HepG2 (cell line): ENCODE measurements at regions not wholly inside any gene's neighbourhood (a gene's known extent, or its start where the extent isn't known, plus 50 kb on each side); places are given as distances from the start of the nearest gene placed in this dataset.

ENCODE experiments used
- ARHGAP35 ChIP-seq: sonication (generic); formaldehyde crosslinking; IDR thresholded peaks from 2 replicates; pipeline ENCODE4 v1.9.0; 2022; ENCODE audit warnings: mild to moderate bottlenecking, inconsistent platforms, moderate library complexity, missing genetic modification reagents, borderline replicate concordance
- BRCA1 ChIP-seq: sonication (generic); formaldehyde crosslinking; IDR thresholded peaks from 2 replicates; pipeline ENCODE4 v1.4.0; 2020; ENCODE audit warnings: missing genetic modification reagents
- CBX2 ChIP-seq, 2 experiments: fragments of 200-600 bp in 1 of 2; sonication (generic); formaldehyde crosslinking in 1 of 2; IDR thresholded peaks; 2 replicates each; pipeline versions ENCODE4 v1.7.0 to v1.8.1; 2018 to 2022; ENCODE audit warnings: low read depth in 2 of 2, low read length in 1 of 2, mild to moderate bottlenecking in 1 of 2, missing genetic modification reagents in 1 of 2
- CHCHD3 ChIP-seq: sonication (generic); formaldehyde crosslinking; IDR thresholded peaks from 2 replicates; pipeline ENCODE4 v1.8.0; 2022; ENCODE audit warnings: mild to moderate bottlenecking, missing genetic modification reagents, moderate library complexity
- FOXK1 ChIP-seq: sonication (generic); formaldehyde crosslinking; IDR thresholded peaks from 2 replicates; pipeline ENCODE4 v1.4.0; 2020; ENCODE audit warnings: low read depth, missing genetic modification reagents, borderline replicate concordance
- JUND ChIP-seq: sonication (generic); formaldehyde crosslinking; IDR thresholded peaks from 2 replicates; pipeline ENCODE4 v1.8.0; 2022; ENCODE audit warnings: mild to moderate bottlenecking, missing genetic modification reagents
- KDM2A ChIP-seq: sonication (generic); formaldehyde crosslinking; IDR thresholded peaks from 2 replicates; pipeline ENCODE4 v1.4.0; 2020; ENCODE audit warnings: low read depth, missing genetic modification reagents, borderline replicate concordance
- MIER3 ChIP-seq: IDR thresholded peaks from 2 replicates; pipeline ENCODE4 v1.6.1; 2016; ENCODE audit warnings: missing compliant biosample characterization, borderline replicate concordance
- PRMT3 ChIP-seq: sonication (generic); formaldehyde crosslinking; IDR thresholded peaks from 2 replicates; pipeline ENCODE4 v1.8.1; 2022; ENCODE audit warnings: low read depth, mild to moderate bottlenecking, moderate library complexity, missing genetic modification reagents, borderline replicate concordance
- YEATS2 ChIP-seq: sonication (generic); formaldehyde crosslinking; IDR thresholded peaks from 2 replicates; pipeline ENCODE4 v1.4.0; 2020; ENCODE audit warnings: missing genetic modification reagents, borderline replicate concordance
- ZBTB1 ChIP-seq: sonication (generic); formaldehyde crosslinking; IDR thresholded peaks from 2 replicates; pipeline ENCODE4 v1.4.0; 2020; ENCODE audit warnings: missing genetic modification reagents, borderline replicate concordance
- ZNF432 ChIP-seq: sonication (generic); formaldehyde crosslinking; IDR thresholded peaks from 2 replicates; pipeline ENCODE4 v1.5.0; 2020; ENCODE audit warnings: missing genetic modification reagents, mild to moderate bottlenecking, borderline replicate concordance
- ZNF501 ChIP-seq: sonication (generic); formaldehyde crosslinking; IDR thresholded peaks from 2 replicates; pipeline ENCODE4 v1.5.1; 2020; ENCODE audit warnings: mild to moderate bottlenecking, moderate library complexity, missing genetic modification reagents
- ZNF572 ChIP-seq: sonication (generic); formaldehyde crosslinking; IDR thresholded peaks from 2 replicates; pipeline ENCODE4 v1.5.1; 2020; ENCODE audit warnings: mild to moderate bottlenecking, missing genetic modification reagents
- ZNF720 ChIP-seq: sonication (generic); formaldehyde crosslinking; IDR thresholded peaks from 2 replicates; pipeline ENCODE4 v1.4.0; 2020; ENCODE audit warnings: missing genetic modification reagents
- ZNF792 ChIP-seq: IDR thresholded peaks from 2 replicates; pipeline ENCODE4 v1.6.1; 2016
- TF ChIP-seq, protein P1 (sequence below): IDR thresholded peaks from 2 replicates; pipeline ENCODE4 v1.6.1; 2012; ENCODE audit warnings: inconsistent platforms
- TF ChIP-seq, protein P2 (sequence below): IDR thresholded peaks from 2 replicates; pipeline ENCODE4 v1.6.1; 2016; ENCODE audit warnings: control low read depth
- TF ChIP-seq, protein P3 (sequence below), 2 experiments: sonication (generic) in 1 of 2; formaldehyde crosslinking in 1 of 2; IDR thresholded peaks; 2 replicates each; pipeline versions ENCODE4 v1.6.1 to v1.9.0; 2014 to 2022; ENCODE audit warnings: antibody characterized with exemption in 1 of 2, borderline replicate concordance in 1 of 2, inconsistent platforms in 1 of 2, low read depth in 1 of 2, missing genetic modification reagents in 1 of 2
- TF ChIP-seq, protein P4 (sequence below): sonication (generic); formaldehyde crosslinking; IDR thresholded peaks from 2 replicates; pipeline ENCODE4 v1.8.1; 2022; ENCODE audit warnings: low read depth, mild to moderate bottlenecking, missing genetic modification reagents

DNA sequence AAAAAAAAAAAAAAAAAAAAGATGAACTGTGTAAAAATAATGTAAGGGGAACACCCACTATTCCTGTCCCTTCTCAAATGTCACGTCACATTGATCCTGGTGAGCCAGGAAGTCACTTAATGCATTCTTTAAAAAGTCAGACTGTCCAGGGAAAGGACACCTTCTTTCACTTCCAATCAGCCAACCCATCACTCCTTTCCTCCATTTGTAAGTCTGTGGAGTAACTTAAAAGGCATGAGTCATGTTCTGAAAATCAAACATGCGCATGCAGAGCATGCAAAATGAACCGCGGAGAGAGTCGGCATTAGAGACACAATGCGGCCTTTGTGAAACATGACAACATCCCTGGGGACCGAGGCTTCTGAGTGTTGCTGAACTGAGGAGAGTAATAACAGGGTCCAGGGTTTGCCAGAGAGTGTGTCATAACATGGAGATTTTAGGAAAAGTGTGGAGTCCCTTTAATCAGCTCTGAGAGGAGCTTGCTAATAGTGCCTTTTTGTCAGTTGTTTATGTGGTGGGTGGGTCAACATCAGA lies 77.6 kb upstream of the SEMA6A start (continued):
- TF ChIP-seq PRMT3 (CRISPR knock-in tag) (no peak), MIER3 (peak; percentile 42; the same call in 1 of the 2 replicates), ZNF432 (CRISPR knock-in tag) (no peak), ZNF501 (CRISPR knock-in tag) (no peak), BRCA1 (CRISPR knock-in tag) (no peak), ZNF792 (CRISPR knock-in tag) (peak; percentile 25; the same call in 1 of the 2 replicates), KDM2A (CRISPR knock-in tag) (0 out of 2 replicates have a peak, but pooled peaks have one; percentile 44), JUND (peak; percentile 82; the same call in 1 of the 2 replicates), ARHGAP35 (no peak), FOXK1 (CRISPR knock-in tag) (peak; percentile 83; the same call in 1 of the 2 replicates), ZNF572 (CRISPR knock-in tag) (no peak), ZNF720 (CRISPR knock-in tag) (no peak), ZBTB1 (CRISPR knock-in tag) (no peak), YEATS2 (CRISPR knock-in tag) (no peak), CHCHD3 (CRISPR knock-in tag) (no peak), CBX2 (IDR thresholded peaks at IDR 0.05; ENCODE audit: low read depth, low read length) (no peak), CBX2 (CRISPR knock-in tag; IDR thresholded peaks at IDR 0.05; ENCODE audit: low read depth) (no peak)
- TF ChIP-seq, protein P1, sequence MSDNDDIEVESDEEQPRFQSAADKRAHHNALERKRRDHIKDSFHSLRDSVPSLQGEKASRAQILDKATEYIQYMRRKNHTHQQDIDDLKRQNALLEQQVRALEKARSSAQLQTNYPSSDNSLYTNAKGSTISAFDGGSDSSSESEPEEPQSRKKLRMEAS, result peak; percentile 77
- TF ChIP-seq, protein P2, sequence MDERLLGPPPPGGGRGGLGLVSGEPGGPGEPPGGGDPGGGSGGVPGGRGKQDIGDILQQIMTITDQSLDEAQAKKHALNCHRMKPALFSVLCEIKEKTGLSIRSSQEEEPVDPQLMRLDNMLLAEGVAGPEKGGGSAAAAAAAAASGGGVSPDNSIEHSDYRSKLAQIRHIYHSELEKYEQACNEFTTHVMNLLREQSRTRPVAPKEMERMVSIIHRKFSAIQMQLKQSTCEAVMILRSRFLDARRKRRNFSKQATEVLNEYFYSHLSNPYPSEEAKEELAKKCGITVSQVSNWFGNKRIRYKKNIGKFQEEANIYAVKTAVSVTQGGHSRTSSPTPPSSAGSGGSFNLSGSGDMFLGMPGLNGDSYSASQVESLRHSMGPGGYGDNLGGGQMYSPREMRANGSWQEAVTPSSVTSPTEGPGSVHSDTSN, result no peak
- TF ChIP-seq, protein P3, sequence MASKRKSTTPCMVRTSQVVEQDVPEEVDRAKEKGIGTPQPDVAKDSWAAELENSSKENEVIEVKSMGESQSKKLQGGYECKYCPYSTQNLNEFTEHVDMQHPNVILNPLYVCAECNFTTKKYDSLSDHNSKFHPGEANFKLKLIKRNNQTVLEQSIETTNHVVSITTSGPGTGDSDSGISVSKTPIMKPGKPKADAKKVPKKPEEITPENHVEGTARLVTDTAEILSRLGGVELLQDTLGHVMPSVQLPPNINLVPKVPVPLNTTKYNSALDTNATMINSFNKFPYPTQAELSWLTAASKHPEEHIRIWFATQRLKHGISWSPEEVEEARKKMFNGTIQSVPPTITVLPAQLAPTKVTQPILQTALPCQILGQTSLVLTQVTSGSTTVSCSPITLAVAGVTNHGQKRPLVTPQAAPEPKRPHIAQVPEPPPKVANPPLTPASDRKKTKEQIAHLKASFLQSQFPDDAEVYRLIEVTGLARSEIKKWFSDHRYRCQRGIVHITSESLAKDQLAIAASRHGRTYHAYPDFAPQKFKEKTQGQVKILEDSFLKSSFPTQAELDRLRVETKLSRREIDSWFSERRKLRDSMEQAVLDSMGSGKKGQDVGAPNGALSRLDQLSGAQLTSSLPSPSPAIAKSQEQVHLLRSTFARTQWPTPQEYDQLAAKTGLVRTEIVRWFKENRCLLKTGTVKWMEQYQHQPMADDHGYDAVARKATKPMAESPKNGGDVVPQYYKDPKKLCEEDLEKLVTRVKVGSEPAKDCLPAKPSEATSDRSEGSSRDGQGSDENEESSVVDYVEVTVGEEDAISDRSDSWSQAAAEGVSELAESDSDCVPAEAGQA (IDR thresholded peaks at IDR 0.05; ENCODE audit: low read depth), result no peak
- TF ChIP-seq, protein P3 (CRISPR knock-in tag; IDR thresholded peaks at IDR 0.05; ENCODE audit: borderline replicate concordance), result no peak
- TF ChIP-seq, protein P4, sequence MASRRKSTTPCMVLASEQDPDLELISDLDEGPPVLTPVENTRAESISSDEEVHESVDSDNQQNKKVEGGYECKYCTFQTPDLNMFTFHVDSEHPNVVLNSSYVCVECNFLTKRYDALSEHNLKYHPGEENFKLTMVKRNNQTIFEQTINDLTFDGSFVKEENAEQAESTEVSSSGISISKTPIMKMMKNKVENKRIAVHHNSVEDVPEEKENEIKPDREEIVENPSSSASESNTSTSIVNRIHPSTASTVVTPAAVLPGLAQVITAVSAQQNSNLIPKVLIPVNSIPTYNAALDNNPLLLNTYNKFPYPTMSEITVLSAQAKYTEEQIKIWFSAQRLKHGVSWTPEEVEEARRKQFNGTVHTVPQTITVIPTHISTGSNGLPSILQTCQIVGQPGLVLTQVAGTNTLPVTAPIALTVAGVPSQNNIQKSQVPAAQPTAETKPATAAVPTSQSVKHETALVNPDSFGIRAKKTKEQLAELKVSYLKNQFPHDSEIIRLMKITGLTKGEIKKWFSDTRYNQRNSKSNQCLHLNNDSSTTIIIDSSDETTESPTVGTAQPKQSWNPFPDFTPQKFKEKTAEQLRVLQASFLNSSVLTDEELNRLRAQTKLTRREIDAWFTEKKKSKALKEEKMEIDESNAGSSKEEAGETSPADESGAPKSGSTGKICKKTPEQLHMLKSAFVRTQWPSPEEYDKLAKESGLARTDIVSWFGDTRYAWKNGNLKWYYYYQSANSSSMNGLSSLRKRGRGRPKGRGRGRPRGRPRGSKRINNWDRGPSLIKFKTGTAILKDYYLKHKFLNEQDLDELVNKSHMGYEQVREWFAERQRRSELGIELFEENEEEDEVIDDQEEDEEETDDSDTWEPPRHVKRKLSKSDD (CRISPR knock-in tag), result no peak
